Rectal smooth muscle tissue (tissue), 1 donor: ENCODE measurements at regions not wholly inside any gene's neighbourhood (a gene's known extent, or its start where the extent isn't known, plus 50 kb on each side); places are given as distances from the start of the nearest gene placed in this dataset.

Experiments
- H3K27ac ChIP-seq: one replicate; pipeline ENCODE4 v1.7.0; 2013; ENCODE audit warnings: low read depth, low read length, inconsistent platforms
- H3K27me3 ChIP-seq: one replicate; pipeline ENCODE4 v1.7.0; 2013; ENCODE audit warnings: low read length; ENCODE audit not compliant: control insufficient read depth, insufficient read depth
- H3K36me3 ChIP-seq: one replicate; pipeline ENCODE4 v1.7.0; 2013; ENCODE audit warnings: low read length; ENCODE audit not compliant: control insufficient read depth, insufficient read depth
- H3K4me1 ChIP-seq: one replicate; pipeline ENCODE4 v1.7.0; 2013; ENCODE audit warnings: low read length; ENCODE audit not compliant: control insufficient read depth, insufficient read depth
- H3K4me3 ChIP-seq: one replicate; pipeline ENCODE4 v1.7.0; 2013; ENCODE audit warnings: low read length
- H3K9ac ChIP-seq: one replicate; pipeline ENCODE4 v1.7.0; 2013; ENCODE audit warnings: low read length

GRCh38 chr2:83674050-83674449, 785.0 kb downstream of the SUCLG1 start:
- no peak overlapping the region for H3K9ac ChIP-seq
- no peak overlapping the region for H3K4me3 ChIP-seq
- no peaks in the 10 kb centered on the region for H3K27me3 ChIP-seq
- H3K36me3 ChIP-seq: no peaks in the 10 kb centered on the region
- H3K4me1 ChIP-seq: no peaks in the 10 kb centered on the region
- no peak overlapping the region for H3K27ac ChIP-seq

DNA sequence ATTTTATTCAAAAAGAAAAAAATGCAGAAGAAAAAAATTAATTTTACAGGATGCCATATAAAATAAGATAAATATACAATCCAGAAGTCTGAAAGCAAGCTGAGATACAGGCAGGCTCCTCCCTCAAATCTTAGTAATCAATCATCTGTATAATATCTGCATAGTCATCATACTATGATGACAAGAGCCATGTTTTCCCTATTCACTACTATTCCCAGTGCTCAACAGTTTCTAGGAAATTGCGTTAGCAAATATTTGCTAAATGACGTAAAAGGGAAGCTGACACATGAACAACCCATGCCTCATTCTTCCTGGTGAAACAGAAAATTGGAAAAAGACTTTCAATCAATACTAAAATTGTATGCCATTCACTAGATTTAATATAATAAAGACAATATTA, 793.2 kb downstream of the SUCLG1 start:
- H3K27ac ChIP-seq: no peak overlapping the region
- H3K27me3 ChIP-seq: no peaks in the 10 kb centered on the region
- H3K9ac ChIP-seq: no peak overlapping the region
- H3K36me3 ChIP-seq: no peaks in the 10 kb centered on the region
- H3K4me1 ChIP-seq: no peaks in the 10 kb centered on the region
- no peak overlapping the region for H3K4me3 ChIP-seq

DNA sequence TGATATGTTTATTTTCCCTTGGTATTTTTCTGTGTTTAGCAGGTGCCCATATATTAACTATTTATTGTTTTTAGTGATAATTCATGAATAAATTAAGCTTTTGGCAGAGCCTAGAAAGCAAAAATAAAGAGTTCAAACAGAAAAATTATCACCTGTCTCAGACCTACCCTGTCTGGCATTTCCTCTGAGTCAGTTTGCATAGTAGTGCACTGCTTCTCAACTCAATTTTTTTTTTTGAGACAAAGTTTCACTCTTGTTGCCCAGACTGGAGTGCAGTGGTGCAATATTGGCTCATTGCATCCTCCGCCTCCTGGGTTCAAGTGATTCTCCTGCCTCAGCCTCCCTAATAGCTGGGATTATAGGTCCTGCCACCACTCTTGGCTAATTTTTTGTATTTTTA, 793.9 kb downstream of the SUCLG1 start:
- Histone ChIP-seq H3K4me3 (no peak overlapping the region), H3K27me3 (no peaks in the 10 kb centered on the region), H3K36me3 (no peaks in the 10 kb centered on the region), H3K9ac (no peak overlapping the region), H3K27ac (no peak overlapping the region), H3K4me1 (no peaks in the 10 kb centered on the region)

GRCh38 chr2:83661711-83662110, 797.4 kb downstream of the SUCLG1 start:
- Histone ChIP-seq H3K4me1 (no peaks in the 10 kb centered on the region), H3K36me3 (no peaks in the 10 kb centered on the region), H3K9ac (no peak overlapping the region)

GRCh38 chr2:83654091-83654611, 804.9 kb downstream of the SUCLG1 start:
- H3K4me3 ChIP-seq: no peak overlapping the region
- no peaks in the 10 kb centered on the region for H3K36me3 ChIP-seq
- no peaks in the 10 kb centered on the region for H3K4me1 ChIP-seq
- H3K9ac ChIP-seq: no peak overlapping the region
- no peak overlapping the region for H3K27ac ChIP-seq
- H3K27me3 ChIP-seq: no peaks in the 10 kb centered on the region

More at GRCh38 chr2:83661711-83662110, 797.4 kb downstream of the SUCLG1 start:
- H3K27me3 ChIP-seq: no peaks in the 10 kb centered on the region
- H3K27ac ChIP-seq: no peak overlapping the region
- H3K4me3 ChIP-seq: no peak overlapping the region

DNA sequence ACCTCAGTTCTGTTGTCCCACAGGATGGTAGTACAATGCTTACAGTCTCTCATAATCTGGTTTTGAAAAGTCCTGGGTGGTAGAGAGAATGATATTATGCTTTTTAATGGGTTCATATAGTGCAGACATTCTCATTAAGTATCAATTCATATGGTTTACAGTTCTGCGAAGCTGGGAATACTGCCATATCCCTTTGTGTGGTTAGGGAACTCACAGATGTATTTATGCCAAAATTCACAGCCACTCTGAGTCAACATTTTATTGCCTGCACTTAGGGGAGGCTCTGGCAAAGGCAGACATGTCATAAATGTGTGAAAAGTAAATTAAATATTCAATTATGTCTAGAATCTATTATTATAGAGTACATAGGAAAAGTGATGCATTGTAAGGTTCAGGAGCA, 808.2 kb downstream of the SUCLG1 start:
- H3K9ac ChIP-seq: no peak overlapping the region
- no peaks in the 10 kb centered on the region for H3K4me1 ChIP-seq
- H3K27ac ChIP-seq: no peak overlapping the region
- H3K27me3 ChIP-seq: no peaks in the 10 kb centered on the region
- no peak overlapping the region for H3K4me3 ChIP-seq
- H3K36me3 ChIP-seq: no peaks in the 10 kb centered on the region

DNA sequence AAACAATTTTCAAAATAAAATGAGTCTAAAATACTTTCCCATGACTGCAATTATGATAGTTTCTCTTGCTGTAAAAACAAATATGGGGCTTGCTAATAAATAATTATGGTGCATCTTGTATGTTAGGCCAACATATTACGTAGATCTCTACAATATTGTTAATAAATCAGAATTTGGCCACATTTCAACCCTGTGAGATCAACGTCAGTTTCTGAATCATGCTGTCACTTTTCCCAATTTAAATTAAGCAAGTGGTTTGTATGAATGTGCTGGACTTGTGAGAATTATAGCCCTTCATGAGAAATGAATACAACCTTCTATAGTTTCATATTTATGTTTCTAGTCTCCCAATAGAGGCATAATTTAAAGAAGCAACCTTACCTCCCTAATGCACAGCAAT, 808.9 kb downstream of the SUCLG1 start:
- H3K36me3 ChIP-seq: no peaks in the 10 kb centered on the region
- H3K9ac ChIP-seq: no peak overlapping the region
- H3K27me3 ChIP-seq: no peaks in the 10 kb centered on the region
- H3K27ac ChIP-seq: no peak overlapping the region
- no peak overlapping the region for H3K4me3 ChIP-seq
- H3K4me1 ChIP-seq: no peaks in the 10 kb centered on the region

GRCh38 chr2:83640506-83640905, 818.6 kb downstream of the SUCLG1 start:
- Histone ChIP-seq H3K27me3 (no peaks in the 10 kb centered on the region), H3K36me3 (no peaks in the 10 kb centered on the region), H3K9ac (no peak overlapping the region), H3K4me1 (no peaks in the 10 kb centered on the region), H3K27ac (no peak overlapping the region), H3K4me3 (no peak overlapping the region)

GRCh38 chr2:83633423-83633822, 825.7 kb downstream of the SUCLG1 start:
- Histone ChIP-seq H3K27me3 (no peaks in the 10 kb centered on the region), H3K36me3 (no peaks in the 10 kb centered on the region), H3K9ac (no peak overlapping the region), H3K4me3 (no peak overlapping the region), H3K27ac (no peak overlapping the region), H3K4me1 (no peaks in the 10 kb centered on the region)

GRCh38 chr2:83630351-83630750, 828.7 kb downstream of the SUCLG1 start:
- no peaks in the 10 kb centered on the region for H3K36me3 ChIP-seq
- no peaks in the 10 kb centered on the region for H3K27me3 ChIP-seq
- no peak overlapping the region for H3K27ac ChIP-seq
- no peak overlapping the region for H3K4me3 ChIP-seq
- no peak overlapping the region for H3K9ac ChIP-seq
- no peaks in the 10 kb centered on the region for H3K4me1 ChIP-seq

DNA sequence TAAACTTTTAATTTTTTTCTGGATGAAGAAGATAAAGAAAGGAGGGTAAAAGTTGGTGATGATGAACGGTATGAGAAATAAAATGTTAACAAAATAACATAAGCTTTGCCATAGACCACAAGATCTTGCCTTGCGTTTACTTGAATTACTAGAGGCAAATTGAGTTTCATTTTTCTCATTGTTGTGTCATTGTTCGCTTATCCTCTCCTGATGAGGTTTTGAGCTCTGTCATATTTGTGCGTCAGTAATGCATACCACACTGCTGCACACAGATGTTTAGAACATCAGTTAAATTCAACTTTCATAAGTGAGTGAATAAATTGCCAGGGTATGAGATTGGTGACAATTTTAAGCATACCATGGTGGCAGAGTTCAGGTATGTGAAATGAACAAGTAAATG, 843.6 kb downstream of the SUCLG1 start:
- Histone ChIP-seq H3K4me1 (no peaks in the 10 kb centered on the region), H3K4me3 (no peak overlapping the region), H3K27ac (no peak overlapping the region), H3K36me3 (no peaks in the 10 kb centered on the region), H3K27me3 (no peaks in the 10 kb centered on the region), H3K9ac (no peak overlapping the region)

- Histone ChIP-seq H3K4me1 (no peaks in the 10 kb centered on the region), H3K36me3 (no peaks in the 10 kb centered on the region), H3K9ac (no peak overlapping the region), H3K27me3 (no peaks in the 10 kb centered on the region), H3K27ac (no peak overlapping the region), H3K4me3 (no peak overlapping the region)
Observed at GRCh38 chr2:83613178-83613577, 845.9 kb downstream of the SUCLG1 start.

DNA sequence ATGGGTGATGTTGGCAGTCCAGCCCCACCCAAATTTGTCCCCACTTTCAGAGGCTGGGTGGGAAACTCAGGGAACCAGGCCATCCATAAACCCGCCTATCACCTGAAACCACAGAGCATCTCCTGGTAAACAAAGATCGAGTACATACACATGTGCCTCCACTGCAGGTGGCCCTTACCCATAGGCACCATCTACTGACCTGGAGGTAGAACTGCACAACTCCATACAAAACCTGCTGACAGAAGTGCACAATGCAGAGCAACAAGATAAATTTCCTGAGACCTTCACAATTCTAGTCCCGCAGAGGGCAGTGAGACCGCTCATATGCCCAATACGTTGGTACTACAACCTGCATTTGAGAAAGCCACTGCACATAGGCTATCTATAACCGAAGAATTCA, 856.3 kb downstream of the SUCLG1 start:
- Histone ChIP-seq H3K4me1 (no peaks in the 10 kb centered on the region), H3K4me3 (no peak overlapping the region), H3K27me3 (no peaks in the 10 kb centered on the region), H3K36me3 (no peaks in the 10 kb centered on the region), H3K9ac (no peak overlapping the region), H3K27ac (no peak overlapping the region)
